Stimulated activated naive CD8-positive, alpha-beta T cell treated with anti-CD3 and anti-CD28 coated beads, Interleukin-15, amount 100 ng/mL, for 72 hours (primary cell): ENCODE measurements at regions not wholly inside any gene's neighbourhood (a gene's known extent, or its start where the extent isn't known, plus 50 kb on each side); places are given as distances from the start of the nearest gene placed in this dataset.

ENCODE experiments used
- ATAC-seq: fragments of 150-1000 bp; cut with Tn5 transposase; 2 replicates; pipeline ENCODE4 v1.10.0; 2021; ENCODE audit warnings: mild to moderate bottlenecking, moderate library complexity
- DNase-seq, 2 donors: peaks; one replicate each; pipeline ENCODE4 v3.0.0; 2021 to 2022
- H3K27ac Mint-ChIP-seq, 2 donors: one replicate each; pipeline ENCODE4 v1.8.0; 2022; ENCODE audit warnings: mild to moderate bottlenecking in 2 of 2, mixed read lengths in 2 of 2, moderate library complexity in 2 of 2
- H3K27me3 Mint-ChIP-seq: one replicate; pipeline ENCODE4 v1.8.0; 2022; ENCODE audit warnings: mixed read lengths
- H3K4me1 Mint-ChIP-seq: one replicate; pipeline ENCODE4 v1.8.0; 2022; ENCODE audit warnings: mild to moderate bottlenecking, mixed read lengths
- H3K4me3 Mint-ChIP-seq, 2 donors: one replicate each; pipeline ENCODE4 v1.8.0; 2022; ENCODE audit warnings: mild to moderate bottlenecking in 2 of 2, mixed read lengths in 2 of 2, moderate library complexity in 1 of 2
- H3K9me3 Mint-ChIP-seq, 2 donors: one replicate each; pipeline ENCODE4 v1.8.0; 2022; ENCODE audit warnings: mixed read lengths in 2 of 2

DNA sequence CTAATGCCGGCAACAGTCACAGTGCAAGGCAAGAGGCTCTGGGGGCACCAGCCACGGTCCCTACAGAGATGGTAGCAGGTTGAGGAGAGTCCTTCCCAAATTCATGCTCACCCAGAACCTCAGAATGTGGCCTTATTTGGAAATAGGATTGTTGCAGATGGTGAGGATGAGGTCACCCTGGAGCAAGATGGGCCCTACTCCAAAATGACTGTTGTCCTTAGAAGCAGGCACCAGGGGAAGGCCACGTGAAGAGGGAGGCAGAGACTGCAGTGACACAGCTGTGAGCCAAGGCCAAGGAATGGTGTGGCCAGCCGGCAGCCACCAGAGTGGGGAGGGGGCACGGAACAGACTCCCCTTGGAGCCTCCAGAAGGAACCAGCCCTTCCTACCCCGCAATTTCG, 70.8 kb upstream of the CLDN14 start:
- ATAC-seq (no peak), DNase-seq (no peak)
- Mint-ChIP-seq H3K4me1 (no peaks in the 10 kb centered on the region), H3K27me3 (peaks cover 15% of the 10 kb centered on the region), H3K4me3 (no peak overlapping the region), H3K9me3 (no peaks in the 10 kb centered on the region), H3K27ac (no peak overlapping the region)

DNA sequence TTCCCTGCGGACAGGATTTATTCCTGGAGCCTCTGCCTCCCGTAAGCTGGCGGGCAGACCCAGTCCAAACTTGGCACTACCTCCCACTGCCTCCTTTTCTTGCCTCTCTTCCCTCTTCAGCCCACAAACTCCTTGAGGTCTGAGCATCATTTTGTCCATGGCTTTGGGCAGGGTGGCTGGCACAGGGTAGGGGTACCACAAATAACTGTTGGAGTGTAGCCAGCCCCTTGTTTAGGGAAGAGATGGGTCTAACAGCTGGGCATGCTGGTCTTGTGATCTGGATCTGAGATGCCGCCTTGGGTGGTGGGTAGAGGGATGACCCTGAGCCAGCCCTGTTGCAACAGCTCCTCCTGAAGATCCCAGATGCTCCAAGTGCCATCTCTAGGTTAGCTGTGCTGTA, 71.4 kb upstream of the CLDN14 start:
- H3K27ac Mint-ChIP-seq: no peak overlapping the region
- H3K4me1 Mint-ChIP-seq: no peaks in the 10 kb centered on the region
- ATAC-seq (no peak), DNase-seq (no peak)
- H3K4me3 Mint-ChIP-seq: no peak overlapping the region
- no peaks in the 10 kb centered on the region for H3K9me3 Mint-ChIP-seq
- H3K27me3 Mint-ChIP-seq: peaks cover 15% of the 10 kb centered on the region

DNA sequence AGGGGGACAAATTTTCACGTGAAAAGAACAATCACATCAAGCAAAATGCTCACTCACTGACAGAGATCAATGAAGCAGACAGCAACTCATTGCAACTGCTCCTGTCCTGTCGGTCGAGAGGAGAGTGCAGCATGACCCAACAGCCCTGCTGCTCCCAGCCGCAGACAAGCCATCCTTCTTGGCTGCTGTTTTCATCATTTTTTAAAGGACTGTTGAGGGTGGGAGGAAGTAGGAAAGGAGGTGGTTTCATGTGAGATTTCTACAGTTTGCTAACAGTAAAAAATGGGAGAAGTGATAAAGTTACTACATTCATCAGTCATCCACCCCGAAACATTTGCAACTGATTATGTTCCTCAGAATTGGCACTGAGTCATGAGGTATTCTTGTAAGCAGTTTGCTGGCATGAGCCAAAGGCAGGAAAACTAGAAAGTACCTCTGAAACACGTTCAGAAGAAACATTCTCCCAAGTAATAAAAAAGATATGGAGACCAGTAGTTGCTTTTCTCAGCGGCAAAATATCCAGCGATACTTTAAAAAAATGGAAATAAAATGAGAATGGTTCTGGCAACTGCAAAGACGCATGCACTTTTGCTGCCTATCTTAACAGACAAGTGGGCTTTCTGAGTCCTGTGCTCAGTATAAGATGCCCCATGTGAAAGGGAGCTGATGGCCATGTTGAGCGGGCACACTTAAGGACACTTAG, 72.0 kb upstream of the CLDN14 start:
- ATAC-seq: no peak
- no peaks in the 10 kb centered on the region for H3K4me1 Mint-ChIP-seq
- no peak overlapping the region for H3K4me3 Mint-ChIP-seq
- no peak for DNase-seq
- no peaks in the 10 kb centered on the region for H3K9me3 Mint-ChIP-seq
- no peak overlapping the region for H3K27ac Mint-ChIP-seq
- peaks cover 15% of the 10 kb centered on the region for H3K27me3 Mint-ChIP-seq

DNA sequence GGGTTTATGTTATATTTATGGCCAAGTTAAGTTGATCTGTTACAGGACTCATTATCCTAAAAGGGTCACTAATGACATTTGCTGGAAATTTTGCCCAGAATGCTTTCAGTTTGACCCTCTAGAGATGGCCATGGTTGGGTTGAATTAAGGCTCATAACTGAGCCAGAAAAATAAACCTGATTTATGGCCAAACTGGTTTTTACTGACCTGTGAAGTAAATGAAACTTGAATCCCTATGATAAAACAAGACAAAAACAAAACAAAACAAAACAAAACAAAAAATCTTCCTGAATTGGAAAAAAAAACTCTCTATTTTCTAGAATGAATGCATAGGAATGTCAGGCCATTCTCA, 72.5 kb upstream of the CLDN14 start:
- peaks cover 15% of the 10 kb centered on the region for H3K27me3 Mint-ChIP-seq
- no peak overlapping the region for H3K4me3 Mint-ChIP-seq
- H3K9me3 Mint-ChIP-seq: no peaks in the 10 kb centered on the region
- H3K27ac Mint-ChIP-seq: no peak overlapping the region
- ATAC-seq (no peak), DNase-seq (no peak)
- no peaks in the 10 kb centered on the region for H3K4me1 Mint-ChIP-seq

DNA sequence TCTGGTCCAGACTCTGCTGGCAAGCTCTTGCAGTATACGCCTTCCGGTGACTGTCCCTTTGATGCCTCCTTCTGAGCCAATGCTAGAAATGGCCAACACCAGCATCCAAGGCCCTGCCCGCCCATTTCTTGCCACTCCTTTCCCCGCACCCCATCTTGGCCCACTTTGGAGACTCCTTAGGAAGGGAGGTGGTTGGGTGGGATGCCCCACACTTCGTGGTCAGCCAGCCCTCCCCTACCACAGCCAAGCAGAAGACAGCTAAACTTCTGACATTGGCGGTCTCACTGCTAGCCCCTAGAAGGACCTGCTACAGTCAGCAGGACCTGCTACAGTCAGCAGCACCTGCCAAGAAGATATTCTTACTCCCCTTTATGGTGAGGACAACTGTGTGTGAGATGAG, 73.5 kb upstream of the CLDN14 start:
- H3K27me3 Mint-ChIP-seq: peaks cover 7% of the 10 kb centered on the region
- no peak overlapping the region for H3K4me3 Mint-ChIP-seq
- H3K9me3 Mint-ChIP-seq: no peaks in the 10 kb centered on the region
- ATAC-seq: no peak
- no peak for DNase-seq
- no peaks in the 10 kb centered on the region for H3K4me1 Mint-ChIP-seq
- no peak overlapping the region for H3K27ac Mint-ChIP-seq

DNA sequence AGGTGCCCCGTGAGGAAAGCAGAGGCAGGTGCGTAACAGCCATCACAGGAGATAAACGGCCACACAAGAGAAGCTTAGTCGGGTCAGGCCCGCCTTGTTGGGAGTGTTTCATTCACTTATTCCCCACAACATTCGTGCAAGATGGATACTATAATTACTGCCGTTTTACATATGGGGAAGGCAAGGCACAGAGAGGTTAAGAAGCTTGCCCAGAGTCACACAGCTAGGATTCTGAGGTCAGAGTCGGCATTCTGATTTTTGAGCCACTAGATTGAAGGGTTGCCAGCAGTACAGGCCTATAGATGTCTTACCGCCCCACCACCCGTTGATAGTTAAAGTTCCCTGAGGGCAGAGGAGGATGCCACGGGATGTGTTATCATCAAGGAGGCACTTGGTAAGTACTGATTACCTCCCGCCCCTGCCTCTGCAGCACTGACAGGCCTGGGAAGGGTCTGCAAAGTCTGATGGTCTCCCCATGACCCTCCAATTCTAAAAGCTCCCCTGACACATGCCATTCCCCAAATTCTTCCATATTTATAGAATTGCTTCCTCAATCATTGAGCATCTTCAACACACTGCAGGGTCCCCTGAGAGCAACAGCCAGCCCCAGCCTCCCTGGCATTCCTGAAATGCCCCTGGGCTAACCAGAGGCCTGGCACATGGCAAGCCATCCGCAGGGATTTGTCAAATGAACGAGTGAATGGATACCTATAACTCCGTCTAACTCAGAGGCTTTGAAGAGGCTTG, 74.7 kb upstream of the CLDN14 start:
- Mint-ChIP-seq H3K27ac (no peak overlapping the region), H3K4me3 (no peak overlapping the region), H3K9me3 (no peaks in the 10 kb centered on the region), H3K4me1 (no peaks in the 10 kb centered on the region), H3K27me3 (no peaks in the 10 kb centered on the region)
- ATAC-seq (no peak), DNase-seq (no peak)

DNA sequence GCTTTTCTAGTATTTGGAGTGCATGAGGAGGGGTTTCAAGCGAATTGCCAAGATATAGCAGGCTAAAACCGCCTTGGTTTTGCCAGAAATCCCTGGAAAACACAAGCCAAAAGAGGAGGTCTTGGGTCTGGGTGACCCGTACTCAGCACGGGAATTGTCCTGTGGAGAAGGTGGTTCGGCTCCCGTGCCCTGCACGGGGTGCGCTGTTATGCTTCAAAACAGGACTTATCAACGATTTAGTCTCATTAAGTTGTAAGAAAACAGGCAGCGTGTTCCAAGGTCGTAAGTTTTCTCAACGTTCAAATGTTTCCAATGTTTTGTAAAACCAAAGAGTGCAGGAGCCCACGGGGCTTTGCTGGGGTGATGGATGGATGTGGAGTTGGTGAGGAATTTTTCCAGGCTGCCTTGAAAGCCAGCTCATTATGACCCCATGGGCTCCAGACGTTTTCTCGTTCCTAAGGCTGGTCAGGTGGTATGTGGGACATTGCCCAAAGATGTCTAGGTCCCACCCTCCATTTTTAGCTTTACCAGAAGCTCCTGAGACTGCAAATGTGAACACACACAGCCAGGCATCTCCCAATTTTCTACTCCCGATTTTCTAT, 75.4 kb upstream of the CLDN14 start:
- H3K4me3 Mint-ChIP-seq: no peak overlapping the region
- DNase-seq (no peak), ATAC-seq (no peak)
- H3K27me3 Mint-ChIP-seq: no peaks in the 10 kb centered on the region
- H3K27ac Mint-ChIP-seq: no peak overlapping the region
- no peaks in the 10 kb centered on the region for H3K4me1 Mint-ChIP-seq
- H3K9me3 Mint-ChIP-seq: no peaks in the 10 kb centered on the region

DNA sequence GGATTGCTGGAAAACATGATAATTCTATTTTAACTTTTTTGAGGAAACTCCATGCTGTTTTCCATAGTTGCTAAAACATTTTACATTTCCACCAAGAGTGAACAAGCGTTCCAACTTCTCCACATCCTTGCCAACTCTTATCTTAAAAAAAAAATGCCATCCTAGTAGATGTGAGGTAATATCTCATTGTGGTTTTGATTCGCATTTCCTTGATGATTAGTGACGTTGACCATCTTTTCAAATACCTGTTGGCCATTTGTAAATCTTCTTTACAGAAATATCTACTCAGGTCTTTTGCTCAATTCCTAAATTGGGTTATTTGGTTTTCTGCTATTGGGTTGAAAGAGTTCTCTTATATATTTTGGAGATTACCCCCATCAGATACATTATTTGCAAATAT, 77.4 kb upstream of the CLDN14 start:
- Mint-ChIP-seq H3K4me3 (no peak overlapping the region), H3K27ac (no peak overlapping the region), H3K27me3 (no peaks in the 10 kb centered on the region), H3K4me1 (no peaks in the 10 kb centered on the region), H3K9me3 (no peaks in the 10 kb centered on the region)
- DNase-seq (no peak), ATAC-seq (no peak)

DNA sequence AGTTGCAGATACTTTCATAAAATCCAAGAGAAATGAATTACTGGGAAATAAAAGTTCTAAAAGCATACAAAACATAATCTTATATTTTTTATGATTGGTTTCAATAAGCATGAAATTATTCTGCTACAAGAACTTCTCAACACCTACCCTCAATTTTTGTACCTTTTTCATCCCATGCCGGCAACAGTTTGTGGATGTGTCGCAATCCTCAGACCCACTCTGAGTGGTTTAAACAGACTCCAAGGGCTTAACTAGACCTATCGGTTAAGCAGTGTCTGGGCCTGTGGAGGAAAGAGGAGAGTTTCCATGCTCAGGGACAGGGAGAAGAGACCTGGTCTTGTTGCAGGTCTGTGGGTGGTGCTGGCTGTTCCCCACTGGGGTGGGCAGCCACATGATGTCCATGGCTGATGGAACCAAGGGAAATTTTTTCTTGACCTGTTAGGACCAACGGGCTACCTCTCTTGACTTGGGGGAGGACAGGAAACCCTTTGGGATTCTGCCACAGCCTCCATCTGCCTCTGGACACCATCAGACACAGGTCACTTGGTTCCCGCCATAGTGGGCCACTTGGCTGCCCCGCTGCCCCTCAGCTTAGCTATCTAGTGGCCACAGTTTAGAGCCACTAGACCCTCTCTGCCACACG, 81.1 kb upstream of the CLDN14 start:
- Mint-ChIP-seq H3K27ac (no peak overlapping the region), H3K4me3 (no peak overlapping the region), H3K4me1 (no peaks in the 10 kb centered on the region), H3K27me3 (no peaks in the 10 kb centered on the region), H3K9me3 (no peaks in the 10 kb centered on the region)
- DNase-seq (no peak), ATAC-seq (no peak)

DNA sequence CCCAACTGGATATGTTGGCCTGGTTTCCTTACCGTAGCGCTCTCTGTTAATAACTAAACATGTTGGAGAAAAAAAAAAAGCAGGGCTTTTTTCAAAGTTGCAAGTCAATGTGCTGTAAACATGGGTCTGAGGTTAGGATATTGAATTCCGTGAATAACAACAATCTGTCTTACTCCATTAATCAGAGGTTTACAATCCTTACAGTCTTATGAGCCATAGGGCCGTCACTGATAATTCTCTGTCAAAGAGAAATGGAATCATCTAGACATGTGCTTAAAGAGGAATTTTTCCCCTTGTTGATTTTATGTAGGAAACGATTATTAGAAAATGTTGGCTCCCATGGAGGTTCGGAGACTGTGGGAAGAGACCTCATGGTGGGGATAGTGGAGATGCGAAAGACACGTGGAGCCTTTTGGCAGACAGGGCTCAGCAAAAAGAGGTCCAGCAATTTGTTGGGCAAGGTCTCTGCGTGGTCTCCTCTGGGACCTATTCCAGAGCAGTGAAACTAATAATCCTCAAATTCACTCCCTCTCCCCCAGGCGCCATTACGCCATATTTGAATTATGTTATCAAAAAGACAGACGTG, 83.5 kb upstream of the CLDN14 start:
- ATAC-seq (no peak), DNase-seq (no peak)
- no peaks in the 10 kb centered on the region for H3K4me1 Mint-ChIP-seq
- H3K27me3 Mint-ChIP-seq: no peaks in the 10 kb centered on the region
- H3K27ac Mint-ChIP-seq: no peak overlapping the region
- H3K4me3 Mint-ChIP-seq: no peak overlapping the region
- H3K9me3 Mint-ChIP-seq: no peaks in the 10 kb centered on the region

DNA sequence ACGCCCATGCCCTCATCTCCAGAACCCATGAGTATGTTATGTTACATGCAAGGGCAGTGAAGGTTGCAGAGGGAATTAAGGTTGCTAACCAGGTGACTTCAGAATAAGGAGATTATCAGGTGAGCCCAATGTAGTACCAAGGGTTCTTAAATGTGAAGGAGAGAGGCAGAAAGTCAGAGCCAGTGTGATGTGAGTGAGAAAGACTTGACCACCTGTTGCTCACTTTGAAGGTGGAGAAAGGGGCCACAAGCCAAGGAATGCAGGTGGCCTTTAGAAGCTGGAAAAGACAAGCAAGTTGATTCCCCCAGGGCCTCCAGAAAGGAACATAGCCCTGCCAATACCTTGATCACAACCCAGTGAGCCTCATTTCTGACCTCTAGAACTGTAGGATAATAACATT, 84.7 kb upstream of the CLDN14 start:
- H3K4me1 Mint-ChIP-seq: no peaks in the 10 kb centered on the region
- no peak for DNase-seq
- no peak overlapping the region for H3K27ac Mint-ChIP-seq
- no peak overlapping the region for H3K4me3 Mint-ChIP-seq
- ATAC-seq: no peak
- H3K9me3 Mint-ChIP-seq: no peaks in the 10 kb centered on the region
- H3K27me3 Mint-ChIP-seq: no peaks in the 10 kb centered on the region

DNA sequence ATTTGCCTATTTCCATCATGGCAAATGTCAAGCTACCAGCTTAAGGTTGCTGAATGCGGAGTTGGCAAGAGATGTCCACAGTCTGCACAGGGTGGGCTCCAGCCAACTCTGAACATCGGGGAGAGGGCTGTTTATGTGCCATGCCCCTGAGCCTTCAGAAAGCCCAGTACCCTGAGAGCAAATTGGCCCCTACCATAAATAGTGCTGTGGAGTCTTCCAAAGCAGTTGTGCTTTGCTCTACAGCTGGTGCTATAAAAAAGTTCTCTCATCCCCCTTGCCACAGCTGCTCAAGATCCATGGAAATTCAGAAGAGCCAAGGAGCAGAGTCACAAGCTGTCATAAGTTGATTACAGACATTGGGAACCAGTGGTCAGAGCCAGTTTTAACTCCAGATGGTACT, 85.6 kb upstream of the CLDN14 start:
- H3K27ac Mint-ChIP-seq: no peak overlapping the region

DNA sequence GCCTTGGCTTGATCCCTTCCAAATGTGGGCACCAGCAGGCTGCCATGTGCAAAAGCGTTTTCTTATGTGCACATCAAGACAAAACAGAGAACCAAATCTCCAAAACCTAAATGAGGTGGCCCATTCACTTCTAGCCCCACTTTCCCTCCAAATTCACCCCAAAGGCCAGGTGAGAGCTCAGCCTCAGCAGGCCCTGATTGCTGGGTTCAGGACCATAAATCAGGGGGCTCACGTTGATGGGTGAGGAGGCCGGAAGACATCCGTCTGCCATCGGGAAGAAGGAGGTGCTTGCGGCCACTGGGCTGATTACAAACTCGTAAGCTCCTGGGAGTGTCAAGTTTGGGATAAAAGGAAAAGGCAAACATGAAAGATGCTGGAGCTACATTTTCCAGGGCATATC, 86.7 kb upstream of the CLDN14 start:
- Mint-ChIP-seq H3K4me1 (no peaks in the 10 kb centered on the region), H3K27me3 (no peaks in the 10 kb centered on the region), H3K4me3 (no peak overlapping the region), H3K27ac (no peak overlapping the region), H3K9me3 (no peaks in the 10 kb centered on the region)
- no peak for DNase-seq
- no peak for ATAC-seq

More for the DNA sequence above, 85.6 kb upstream of the CLDN14 start:
- no peaks in the 10 kb centered on the region for H3K9me3 Mint-ChIP-seq
- no peak overlapping the region for H3K4me3 Mint-ChIP-seq
- ATAC-seq (no peak), DNase-seq (no peak)
- H3K4me1 Mint-ChIP-seq: no peaks in the 10 kb centered on the region
- no peaks in the 10 kb centered on the region for H3K27me3 Mint-ChIP-seq

DNA sequence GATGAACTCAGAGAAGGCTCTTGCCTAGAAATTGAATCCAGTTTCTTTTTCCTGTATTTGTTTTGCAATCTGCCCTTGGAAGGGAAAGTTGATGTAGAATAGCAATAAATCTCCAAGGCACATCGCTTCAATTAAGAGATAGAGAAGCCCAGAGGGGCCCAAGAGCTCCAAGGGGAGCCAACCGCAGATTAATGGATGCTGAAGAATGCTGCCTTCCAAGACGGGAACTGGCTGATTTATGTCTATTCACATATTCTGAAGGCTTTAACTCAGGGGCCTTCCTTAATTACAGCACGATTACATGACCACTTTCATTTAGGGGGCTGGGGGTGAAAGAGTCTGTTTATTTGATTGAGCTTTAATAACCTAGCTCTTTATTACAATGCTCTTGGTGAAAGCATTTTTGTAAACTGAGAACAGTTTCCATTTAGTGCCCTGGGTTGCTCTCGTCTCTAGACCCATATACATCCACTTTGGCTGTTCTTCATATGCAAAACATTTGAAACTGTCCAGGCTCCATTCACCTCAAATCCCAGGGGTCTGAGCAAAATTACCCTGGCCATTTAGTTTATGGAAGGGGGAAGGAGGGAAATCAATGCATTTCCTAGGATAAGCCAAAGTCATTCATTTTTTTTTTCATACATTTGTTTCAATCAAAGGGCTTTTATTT, 87.4 kb upstream of the CLDN14 start:
- H3K9me3 Mint-ChIP-seq: no peaks in the 10 kb centered on the region
- no peak overlapping the region for H3K4me3 Mint-ChIP-seq
- DNase-seq: no peak
- no peak for ATAC-seq
- H3K27ac Mint-ChIP-seq: no peak overlapping the region
- no peaks in the 10 kb centered on the region for H3K4me1 Mint-ChIP-seq
- no peaks in the 10 kb centered on the region for H3K27me3 Mint-ChIP-seq

DNA sequence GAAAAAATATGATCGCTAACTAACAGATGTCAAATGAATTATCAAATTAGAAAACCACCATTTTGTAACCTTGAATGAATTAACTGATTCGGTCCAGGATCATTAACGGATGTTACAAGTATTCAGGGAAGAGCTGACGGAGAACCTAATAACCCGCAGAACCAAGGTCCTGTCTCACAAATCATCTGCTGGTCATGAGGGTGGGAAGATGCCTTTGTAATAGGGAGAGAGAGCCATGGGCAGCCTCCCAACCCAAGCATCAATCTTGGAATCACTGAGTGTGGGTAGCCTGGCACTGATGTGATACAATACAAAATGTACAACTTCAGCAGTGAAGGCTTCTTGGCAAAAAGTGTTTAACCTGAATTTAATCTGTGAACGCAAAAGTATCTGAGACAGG, 89.6 kb upstream of the CLDN14 start:
- Mint-ChIP-seq H3K4me3 (no peak overlapping the region), H3K27ac (no peak overlapping the region), H3K4me1 (no peaks in the 10 kb centered on the region), H3K27me3 (no peaks in the 10 kb centered on the region), H3K9me3 (no peaks in the 10 kb centered on the region)
- no peak for ATAC-seq
- no peak for DNase-seq
